ENCODE measurements at regions not wholly inside any gene's neighbourhood (a gene's known extent, or its start where the extent isn't known, plus 50 kb on each side); places are given as distances from the start of the nearest gene placed in this dataset.

GRCh38 chr6:67292169-67292568, 1342.9 kb upstream of the ADGRB3 start:
- TF ChIP-seq CTCF (conservative IDR thresholded peaks at IDR 0.05) (no peak), EZH2 (IDR thresholded peaks at IDR 0.05; ENCODE audit: low read depth) (no peak)

Data from PC-9 (cell line).